Smooth muscle cell (in vitro differentiated cells): ENCODE measurements at regions not wholly inside any gene's neighbourhood (a gene's known extent, or its start where the extent isn't known, plus 50 kb on each side); places are given as distances from the start of the nearest gene placed in this dataset.

Experiments used
- DNase-seq: peaks from one replicate; lab custom pipeline; 2025; ENCODE audit not compliant: unreplicated experiment; lab: John Stamatoyannopoulos, UW
- H2AFZ ChIP-seq: fragments of 200-600 bp; sonication (generic); 2 replicates; pipeline ENCODE4 v1.6.0; 2016; ENCODE audit warnings: antibody characterized with exemption, low read depth, mild to moderate bottlenecking
- H3F3A ChIP-seq: fragments of 200-600 bp; sonication (generic); 2 replicates; pipeline ENCODE4 v1.6.0; 2017; ENCODE audit warnings: antibody characterized with exemption, low read depth
- H3K27ac ChIP-seq: fragments of 200-600 bp; sonication (generic); 2 replicates; pipeline ENCODE4 v1.5.1; 2016; ENCODE audit warnings: low read depth, mild to moderate bottlenecking
- H3K27me3 ChIP-seq: fragments of 200-600 bp; sonication (generic); 2 replicates; pipeline ENCODE4 v1.6.1; 2016; ENCODE audit warnings: low read depth, mild to moderate bottlenecking
- H3K36me3 ChIP-seq: fragments of 200-600 bp; sonication (generic); 2 replicates; pipeline ENCODE4 v1.5.1; 2016; ENCODE audit warnings: low read depth
- H3K4me1 ChIP-seq: fragments of 200-600 bp; sonication (generic); 2 replicates; pipeline ENCODE4 v1.5.1; 2016; ENCODE audit warnings: low read depth
- H3K4me2 ChIP-seq: fragments of 200-600 bp; sonication (generic); 2 replicates; pipeline ENCODE4 v1.6.0; 2016; ENCODE audit warnings: mild to moderate bottlenecking
- H3K4me3 ChIP-seq: fragments of 200-600 bp; sonication (generic); 2 replicates; pipeline ENCODE4 v1.5.1; 2016; ENCODE audit warnings: mild to moderate bottlenecking
- H3K79me2 ChIP-seq: fragments of 200-600 bp; sonication (generic); 2 replicates; pipeline ENCODE4 v1.6.0; 2016; ENCODE audit warnings: low read depth, mild to moderate bottlenecking
- H3K9ac ChIP-seq: fragments of 200-600 bp; sonication (generic); 2 replicates; pipeline ENCODE4 v1.6.0; 2016; ENCODE audit warnings: low read depth
- H3K9me3 ChIP-seq: fragments of 200-600 bp; sonication (generic); replicated peaks from 2 replicates; pipeline ENCODE4 v1.5.1; 2016; ENCODE audit warnings: low read depth
- H4K20me1 ChIP-seq: fragments of 200-600 bp; sonication (generic); 2 replicates; pipeline ENCODE4 v1.6.0; 2016; ENCODE audit warnings: low read depth
- WGBS: methylation state at CpG from one replicate; pipeline ENCODE4 v1.1.7; 2016; ENCODE audit warnings: low lambda C conversion rate; 5-methylcytosine and 5-hydroxymethylcytosine counted together
- TF ChIP-seq, protein P1 (sequence below): fragments of 200-600 bp; sonication (generic); IDR thresholded peaks from 2 replicates; pipeline ENCODE4 v1.5.1; 2017; ENCODE audit warnings: borderline replicate concordance, mild to moderate bottlenecking, antibody characterized with exemption; ENCODE audit not compliant: insufficient read depth, poor library complexity, severe bottlenecking

DNA sequence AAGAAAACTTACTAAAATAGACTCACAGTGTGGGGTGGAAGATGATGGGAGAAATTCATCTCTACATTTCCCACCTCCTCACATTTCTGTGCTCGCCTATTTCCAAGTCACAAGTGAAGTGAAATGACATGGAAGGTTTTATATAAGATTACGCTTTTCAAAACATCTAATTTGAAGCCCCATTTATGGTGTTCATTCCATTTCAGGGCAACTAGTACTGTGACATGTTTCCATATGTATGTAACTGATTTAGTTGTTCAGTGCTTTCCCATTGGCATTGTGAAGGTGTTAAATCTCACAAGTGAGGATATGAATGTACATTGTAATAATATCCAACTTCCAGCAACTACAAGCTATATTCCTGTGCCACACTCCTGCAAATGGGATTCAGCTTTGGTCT lies 1174.8 kb downstream of the CDH11 start:
- Histone ChIP-seq H2AFZ (no peak overlapping the region), H3K79me2 (no peaks in the 10 kb centered on the region), H4K20me1 (no peaks in the 10 kb centered on the region), H3K9ac (no peak overlapping the region), H3K4me1 (no peaks in the 10 kb centered on the region), H3K27ac (no peak overlapping the region), H3K4me3 (no peak overlapping the region), H3K27me3 (no peaks in the 10 kb centered on the region), H3K4me2 (no peak overlapping the region), H3F3A (no peaks in the 10 kb centered on the region), H3K9me3 (no peaks in the 10 kb centered on the region), H3K36me3 (no peaks in the 10 kb centered on the region)
- DNase-seq: no peak
- TF ChIP-seq, protein P1, sequence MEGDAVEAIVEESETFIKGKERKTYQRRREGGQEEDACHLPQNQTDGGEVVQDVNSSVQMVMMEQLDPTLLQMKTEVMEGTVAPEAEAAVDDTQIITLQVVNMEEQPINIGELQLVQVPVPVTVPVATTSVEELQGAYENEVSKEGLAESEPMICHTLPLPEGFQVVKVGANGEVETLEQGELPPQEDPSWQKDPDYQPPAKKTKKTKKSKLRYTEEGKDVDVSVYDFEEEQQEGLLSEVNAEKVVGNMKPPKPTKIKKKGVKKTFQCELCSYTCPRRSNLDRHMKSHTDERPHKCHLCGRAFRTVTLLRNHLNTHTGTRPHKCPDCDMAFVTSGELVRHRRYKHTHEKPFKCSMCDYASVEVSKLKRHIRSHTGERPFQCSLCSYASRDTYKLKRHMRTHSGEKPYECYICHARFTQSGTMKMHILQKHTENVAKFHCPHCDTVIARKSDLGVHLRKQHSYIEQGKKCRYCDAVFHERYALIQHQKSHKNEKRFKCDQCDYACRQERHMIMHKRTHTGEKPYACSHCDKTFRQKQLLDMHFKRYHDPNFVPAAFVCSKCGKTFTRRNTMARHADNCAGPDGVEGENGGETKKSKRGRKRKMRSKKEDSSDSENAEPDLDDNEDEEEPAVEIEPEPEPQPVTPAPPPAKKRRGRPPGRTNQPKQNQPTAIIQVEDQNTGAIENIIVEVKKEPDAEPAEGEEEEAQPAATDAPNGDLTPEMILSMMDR: no peak
- WGBS: 98% methylated on average over 2 of the region's 2 CpGs

GRCh38 chr16:63945806-63946205 lies 1176.1 kb downstream of the CDH11 start:
- Histone ChIP-seq H3K27ac (no peak overlapping the region), H3K9me3 (no peaks in the 10 kb centered on the region), H3F3A (no peaks in the 10 kb centered on the region), H2AFZ (no peak overlapping the region), H3K79me2 (no peaks in the 10 kb centered on the region), H3K27me3 (no peaks in the 10 kb centered on the region), H3K36me3 (no peaks in the 10 kb centered on the region), H4K20me1 (no peaks in the 10 kb centered on the region), H3K4me2 (no peak overlapping the region), H3K4me1 (no peaks in the 10 kb centered on the region), H3K9ac (no peak overlapping the region), H3K4me3 (no peak overlapping the region)
- TF ChIP-seq, protein P1: no peak
- DNase-seq: no peak
- WGBS: 79% methylated on average over 1 of the region's 1 CpG

GRCh38 chr16:63943566-63943965 lies 1178.3 kb downstream of the CDH11 start:
- WGBS: 92% methylated on average over 6 of the region's 6 CpGs
- DNase-seq: no peak

GRCh38 chr16:63938661-63939060 lies 1183.2 kb downstream of the CDH11 start:
- Histone ChIP-seq H4K20me1 (no peaks in the 10 kb centered on the region), H3K4me3 (no peak overlapping the region), H3K9me3 (no peaks in the 10 kb centered on the region), H3K4me1 (no peaks in the 10 kb centered on the region), H3K9ac (no peak overlapping the region), H3K79me2 (no peaks in the 10 kb centered on the region), H2AFZ (no peak overlapping the region), H3K27ac (no peak overlapping the region), H3K27me3 (no peaks in the 10 kb centered on the region), H3K36me3 (no peaks in the 10 kb centered on the region), H3K4me2 (no peak overlapping the region), H3F3A (no peaks in the 10 kb centered on the region)
- 87% methylated on average over 4 of the region's 4 CpGs for WGBS
- no peak for DNase-seq
- TF ChIP-seq, protein P1: no peak

More at GRCh38 chr16:63943566-63943965, 1178.3 kb downstream of the CDH11 start:
- TF ChIP-seq, protein P1: no peak
- Histone ChIP-seq H2AFZ (no peak overlapping the region), H3K27me3 (no peaks in the 10 kb centered on the region), H3K4me1 (no peaks in the 10 kb centered on the region), H3K79me2 (no peaks in the 10 kb centered on the region), H3K4me2 (no peak overlapping the region), H3K36me3 (no peaks in the 10 kb centered on the region), H3F3A (no peaks in the 10 kb centered on the region), H3K4me3 (no peak overlapping the region), H3K27ac (no peak overlapping the region), H4K20me1 (no peaks in the 10 kb centered on the region), H3K9ac (no peak overlapping the region), H3K9me3 (no peaks in the 10 kb centered on the region)
